Activated T-helper 1 cell treated with anti-CD3 and anti-CD28 coated beads, Interleukin-2, amount 50 U/mL, for 16 hours (primary cell): ENCODE measurements at regions not wholly inside any gene's neighbourhood (a gene's known extent, or its start where the extent isn't known, plus 50 kb on each side); places are given as distances from the start of the nearest gene placed in this dataset.
"Not testable (repeated sequence)": the region's sequence is repeated elsewhere in the genome, so short reads cannot be mapped to it uniquely, and the experiment has no call there.

Experiments
- DNase-seq, 2 donors: peaks; one replicate each; pipeline ENCODE4 v3.0.0-alpha.2; 2020; ENCODE audit warnings: low read depth in 1 of 2, low spot score in 1 of 2

DNA sequence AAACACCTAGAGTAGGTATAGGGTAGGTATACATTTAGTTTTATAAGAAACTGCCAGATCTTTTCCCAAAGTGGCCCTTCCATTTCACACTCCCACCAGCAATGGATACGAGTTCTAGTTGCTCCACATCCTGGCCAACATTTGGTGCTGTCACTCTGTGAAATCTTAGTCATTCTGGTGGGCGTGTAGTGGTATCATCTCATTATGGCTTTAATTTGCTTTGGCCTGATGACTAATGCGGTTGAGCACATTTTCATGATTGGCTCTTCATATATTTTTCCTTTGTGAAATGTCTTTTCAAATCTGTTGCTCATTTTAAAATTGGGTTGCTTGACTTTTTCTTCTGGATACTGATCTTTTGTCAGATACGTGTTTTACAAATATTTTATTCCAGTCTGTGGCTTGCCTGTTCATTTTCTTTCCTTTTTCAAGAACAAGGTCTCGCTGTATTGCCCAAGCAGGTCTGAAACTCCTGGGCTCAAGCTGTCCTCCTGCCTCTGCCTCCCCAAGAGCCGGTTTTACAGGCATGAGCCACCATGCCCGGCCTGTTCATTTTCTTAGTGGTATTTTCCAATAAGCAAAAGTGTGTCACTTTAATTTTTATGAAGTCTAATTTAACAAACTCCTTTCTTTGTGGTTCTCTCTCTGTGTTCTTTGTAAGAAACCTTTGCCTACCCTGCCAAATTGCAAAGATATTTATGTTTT lies 192.4 kb downstream of the SEC14L1 start:
- DNase-seq: no peak

DNA sequence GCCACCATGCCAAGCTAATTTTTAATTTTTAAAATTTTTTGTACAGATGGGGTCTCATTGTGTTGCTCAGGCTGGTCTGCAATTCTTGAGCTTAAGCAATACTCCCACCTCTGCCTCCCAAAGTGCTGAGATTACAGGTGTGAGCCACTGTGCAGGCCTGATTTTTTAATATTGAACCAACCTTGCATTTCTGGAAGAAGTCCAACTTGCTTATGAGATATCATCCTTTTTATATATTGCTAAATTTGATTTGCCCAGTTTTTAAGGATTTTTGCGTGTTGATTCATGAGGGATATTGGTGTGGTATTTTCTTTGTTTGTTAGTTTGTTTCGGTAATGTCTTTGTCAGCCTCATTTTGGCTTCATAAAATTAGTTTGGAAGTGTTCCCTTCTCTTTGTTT lies 196.4 kb downstream of the SEC14L1 start:
- no peak for DNase-seq

DNA sequence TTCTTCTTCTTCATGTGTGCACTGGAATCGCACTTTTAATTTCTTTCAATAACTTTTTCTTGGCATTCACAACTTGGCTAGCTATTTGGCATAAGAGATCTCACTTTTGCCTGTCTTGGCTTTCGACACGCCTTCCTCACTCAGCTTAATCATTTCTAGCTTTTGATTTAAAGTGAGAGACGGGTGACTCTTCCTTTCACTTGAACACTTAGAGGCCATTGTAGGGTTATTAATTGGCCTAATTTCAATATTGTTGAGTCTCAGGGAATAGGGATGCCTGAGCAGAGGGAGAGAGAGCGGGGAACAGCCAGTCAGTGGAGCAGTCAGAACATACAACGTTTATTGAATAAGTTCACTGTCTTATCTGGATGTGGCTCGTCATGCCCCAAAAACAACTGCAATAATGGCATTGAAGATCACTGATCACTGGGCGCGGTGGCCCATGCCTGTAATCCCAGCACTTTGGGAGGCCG lies 200.3 kb downstream of the SEC14L1 start:
- no peak for DNase-seq

DNA sequence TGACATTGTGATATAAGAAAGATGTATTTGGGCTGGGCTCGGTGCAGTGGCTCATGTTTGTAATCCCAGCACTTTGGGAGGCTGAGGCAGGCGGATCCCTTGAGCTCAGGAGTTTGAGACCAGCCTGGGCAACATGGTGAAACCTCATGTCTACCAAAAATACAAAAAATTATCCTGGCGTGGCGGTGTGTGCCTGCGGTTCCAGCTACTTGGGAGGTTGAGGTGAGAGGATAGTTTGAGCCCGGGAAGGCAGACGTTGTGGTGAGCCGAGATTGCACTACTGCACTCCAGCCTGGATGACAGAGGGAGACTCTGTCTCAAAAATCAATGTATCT lies 201.9 kb downstream of the SEC14L1 start:
- not testable (repeated sequence) for DNase-seq

DNA sequence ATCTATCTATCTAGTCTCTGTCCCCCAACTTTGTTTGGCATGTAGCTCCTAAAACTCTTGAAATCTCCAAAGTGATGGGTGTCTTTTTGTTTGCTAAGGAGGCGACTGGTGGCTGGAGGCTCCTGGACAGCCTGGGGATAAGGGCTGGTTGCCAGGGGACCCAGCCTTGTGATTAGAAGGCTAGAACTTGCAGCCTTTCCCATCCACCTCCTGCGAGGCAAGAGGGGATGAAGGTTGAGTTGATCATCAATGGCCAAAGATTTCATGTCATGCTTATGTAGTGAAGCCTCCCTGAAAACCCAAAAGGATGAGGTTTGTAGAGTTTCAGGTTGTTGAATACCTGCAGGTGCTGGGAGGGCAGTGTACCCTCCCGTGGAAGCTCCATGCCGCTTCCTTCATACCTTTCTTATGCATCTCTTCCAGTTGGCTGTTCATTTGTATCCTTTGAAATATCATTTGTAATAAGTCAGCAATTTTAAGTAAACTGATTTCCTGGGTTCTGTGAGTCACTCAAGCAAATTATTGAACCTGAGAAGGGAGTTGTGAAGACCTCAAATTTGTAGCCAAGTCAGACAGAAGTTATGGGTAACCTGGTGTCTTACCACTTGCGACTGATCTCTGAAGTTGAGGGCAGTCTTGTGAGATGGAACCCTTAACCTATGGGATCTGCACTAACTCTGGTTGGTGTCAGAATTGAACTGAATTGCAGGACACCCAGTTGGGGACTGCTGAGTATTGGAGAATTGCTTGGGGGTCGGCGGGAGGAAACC lies 202.4 kb downstream of the SEC14L1 start:
- no peak for DNase-seq

DNA sequence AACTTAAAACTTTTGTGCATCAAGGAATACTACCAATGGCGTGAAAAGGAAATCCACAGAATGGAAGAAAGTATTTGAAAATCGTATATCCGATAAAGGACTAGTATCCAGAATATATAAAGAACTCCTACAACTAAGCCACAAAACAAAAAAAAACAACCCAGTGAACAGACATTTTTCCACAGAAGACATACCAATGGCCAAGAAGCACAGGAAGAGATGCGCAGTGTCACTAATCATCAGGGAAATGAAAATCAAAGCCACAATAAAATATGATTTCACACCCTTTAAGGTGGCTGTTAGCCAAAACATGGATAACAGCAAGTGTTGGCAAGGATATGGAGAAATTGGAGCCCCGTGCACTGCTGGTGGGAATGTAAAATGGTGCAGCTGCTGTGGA lies 203.3 kb downstream of the SEC14L1 start:
- DNase-seq: no peak

DNA sequence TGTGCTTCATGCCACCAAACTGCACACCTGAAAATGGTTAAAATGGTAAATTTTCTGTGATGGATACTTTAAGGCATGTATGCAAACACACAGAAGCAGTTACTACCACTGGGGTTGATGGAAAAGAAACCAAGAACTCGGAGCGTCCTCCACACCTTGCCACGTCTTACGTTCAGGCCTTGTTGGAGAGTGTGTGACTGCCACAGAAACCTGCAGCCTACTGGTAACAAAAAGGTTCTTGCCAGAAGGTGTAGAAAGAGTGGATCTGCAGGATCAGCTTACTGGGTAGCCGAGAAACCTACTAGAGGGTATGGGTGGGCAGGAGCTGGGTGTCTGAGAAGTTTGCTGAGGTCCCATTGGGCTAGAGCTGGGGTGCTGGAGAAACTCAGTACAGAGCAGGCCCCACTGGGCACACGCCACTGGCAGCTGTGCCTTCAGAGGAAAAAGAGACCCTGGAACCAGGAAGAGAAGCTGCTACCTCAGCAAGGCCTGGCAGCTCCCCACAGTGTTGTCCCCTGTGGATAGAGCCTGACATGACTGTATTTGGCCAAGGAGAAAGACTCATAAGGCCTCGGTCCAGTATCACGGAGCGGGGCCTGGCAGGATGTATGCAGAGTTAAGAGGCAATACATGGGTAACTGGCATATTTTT lies 204.6 kb downstream of the SEC14L1 start:
- no peak for DNase-seq

DNA sequence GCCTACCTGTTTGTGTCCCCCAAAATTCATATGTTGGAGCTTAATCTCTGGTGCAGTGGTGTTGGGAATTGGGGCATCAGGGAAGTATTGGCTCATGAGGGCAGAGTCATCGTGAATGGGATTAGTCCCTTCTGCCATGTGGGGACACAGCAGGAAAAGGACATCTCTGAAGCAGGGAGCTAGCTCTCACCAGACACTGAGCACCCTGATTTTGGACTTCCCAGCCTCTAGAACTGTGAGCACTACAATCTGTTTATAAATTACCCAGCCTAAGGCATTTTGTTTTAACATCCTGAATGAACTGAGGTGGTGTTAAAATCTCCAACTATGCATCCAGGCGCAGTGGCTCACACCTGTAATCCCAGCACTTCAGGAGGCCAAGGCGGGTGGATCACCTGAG lies 206.0 kb downstream of the SEC14L1 start:
- no peak for DNase-seq

DNA sequence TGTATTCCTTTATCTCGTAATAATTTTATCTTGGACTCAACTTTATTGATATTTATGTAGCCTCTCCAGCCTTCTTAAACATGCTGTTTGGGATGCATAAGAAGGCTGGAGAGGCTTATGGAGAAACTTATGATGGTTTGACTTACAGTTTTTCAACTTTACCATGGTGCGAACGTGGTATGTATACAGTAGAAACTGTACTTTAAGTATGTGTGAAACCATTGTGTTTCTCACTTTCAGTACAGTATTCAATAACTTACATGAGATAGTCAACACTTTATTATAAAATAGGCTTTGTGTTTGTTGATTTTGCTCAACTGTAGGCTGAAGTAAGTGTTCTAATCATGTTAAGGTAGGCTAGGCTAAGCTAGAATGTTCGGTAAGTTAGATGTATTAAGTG lies 206.8 kb downstream of the SEC14L1 start:
- DNase-seq: no peak

DNA sequence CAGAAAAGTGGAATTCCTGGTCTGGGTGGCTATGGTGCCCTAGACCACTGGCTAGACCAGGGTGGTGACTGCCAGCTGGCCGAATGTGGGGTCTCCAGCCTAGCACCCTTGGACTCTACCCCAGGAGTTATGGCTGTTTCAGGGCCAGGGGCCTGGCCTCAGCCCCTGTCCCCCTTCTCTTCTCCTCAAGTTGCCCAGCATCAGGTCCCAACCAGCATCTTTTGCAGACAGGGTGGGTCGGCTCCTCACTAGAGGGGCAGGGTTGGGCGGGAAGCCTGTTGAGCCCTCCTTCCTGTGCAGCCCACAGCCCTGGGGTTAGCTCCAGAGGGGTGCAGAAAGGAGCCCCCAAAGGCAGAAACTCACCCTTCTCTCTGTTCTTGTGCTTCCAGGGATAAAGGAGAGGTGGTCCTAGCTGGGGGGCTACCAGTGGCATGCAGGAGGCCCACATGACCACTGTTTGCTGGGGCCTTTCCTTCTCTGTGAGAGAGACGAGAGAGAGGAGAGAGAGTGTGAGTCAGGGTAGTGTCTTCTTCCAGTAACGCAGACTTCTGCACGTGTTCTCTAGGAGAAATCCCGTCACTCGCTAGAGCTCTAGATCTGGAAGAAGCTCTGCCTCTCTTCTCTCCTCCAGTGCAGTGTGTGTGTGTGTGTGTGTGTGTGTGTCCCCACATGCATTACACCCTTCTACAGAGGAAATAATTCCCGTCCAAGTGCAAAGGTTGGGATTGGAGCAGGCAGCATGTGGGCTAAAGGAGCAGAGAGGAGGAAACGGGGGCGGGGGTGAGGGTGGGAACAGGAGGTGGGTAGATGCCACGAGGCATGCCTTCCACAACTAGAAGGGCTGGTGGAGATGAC lies 209.4 kb downstream of the SEC14L1 start:
- no peak for DNase-seq

DNA sequence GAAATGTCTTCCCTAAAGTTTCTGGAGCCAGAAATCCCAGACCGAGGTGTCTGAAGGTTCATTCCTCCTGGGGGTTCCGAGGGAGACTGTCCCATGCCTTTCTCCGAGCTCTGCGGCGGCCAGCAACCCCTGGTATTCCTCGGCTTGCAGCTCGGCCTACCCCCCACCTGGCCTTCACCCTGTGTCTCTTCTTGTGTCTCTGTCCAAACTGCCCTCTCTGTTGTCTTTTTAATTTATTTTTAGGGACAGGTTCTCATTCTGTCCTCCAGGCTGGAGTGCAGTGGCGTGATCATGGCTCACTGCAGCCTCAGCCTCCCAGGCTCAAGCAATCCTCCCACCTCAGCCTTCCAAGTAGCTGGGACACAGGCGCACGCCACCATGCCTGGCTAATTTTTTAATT lies 211.7 kb downstream of the SEC14L1 start:
- DNase-seq: no peak

DNA sequence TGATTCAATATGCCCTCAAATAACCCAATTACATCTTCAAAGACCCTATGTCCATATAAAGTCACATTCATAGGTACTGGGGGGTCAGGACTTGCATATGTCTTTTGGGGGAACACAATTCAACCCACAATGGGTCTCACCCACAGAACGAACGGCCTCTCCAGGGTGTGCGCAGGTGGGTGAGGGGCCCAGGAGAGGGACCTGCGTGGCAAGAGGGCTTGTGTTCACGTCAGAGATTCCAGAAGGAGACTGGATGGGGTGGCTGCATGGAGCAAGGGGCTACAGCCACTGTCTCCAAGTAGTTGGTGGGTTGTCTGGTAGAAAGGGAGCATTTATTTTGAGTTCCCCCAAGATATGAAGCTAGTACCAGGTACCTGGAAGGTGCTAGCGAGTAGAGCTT lies 212.2 kb downstream of the SEC14L1 start:
- DNase-seq: no peak

DNA sequence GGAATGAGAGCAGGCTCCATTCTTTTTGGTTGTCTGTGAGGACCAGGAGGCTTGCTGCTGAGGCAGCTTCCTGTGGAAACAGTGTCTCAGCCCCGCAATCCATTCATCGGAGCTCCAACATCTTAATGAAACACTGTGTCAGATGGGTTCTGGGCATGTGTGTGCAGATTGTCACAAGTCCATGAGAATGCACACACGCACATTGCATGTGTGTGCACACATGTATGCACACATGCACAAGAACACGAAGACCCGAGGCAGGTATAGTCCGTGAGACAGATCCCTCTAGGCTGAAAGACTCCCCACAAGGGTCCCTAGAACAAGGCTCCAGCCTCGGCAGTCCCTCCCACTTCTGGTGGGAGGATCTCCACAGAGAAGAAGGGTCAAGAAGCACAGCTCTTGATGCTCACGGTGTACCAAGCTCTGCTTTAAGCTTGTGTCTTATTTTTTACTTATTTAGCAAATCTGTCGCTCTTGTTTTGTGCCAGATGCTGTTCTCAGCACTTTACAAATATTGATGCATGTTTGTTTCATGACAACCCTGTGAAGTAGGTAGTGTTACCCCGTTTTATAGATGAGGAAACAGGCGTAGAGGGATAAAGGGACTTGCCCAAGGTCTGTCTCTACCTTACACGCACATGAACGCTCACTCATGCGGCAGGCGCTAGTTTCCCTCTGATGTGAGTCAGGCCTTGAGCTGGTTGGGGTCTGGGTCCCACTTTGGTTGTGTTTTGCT lies 213.1 kb downstream of the SEC14L1 start:
- DNase-seq: no peak

DNA sequence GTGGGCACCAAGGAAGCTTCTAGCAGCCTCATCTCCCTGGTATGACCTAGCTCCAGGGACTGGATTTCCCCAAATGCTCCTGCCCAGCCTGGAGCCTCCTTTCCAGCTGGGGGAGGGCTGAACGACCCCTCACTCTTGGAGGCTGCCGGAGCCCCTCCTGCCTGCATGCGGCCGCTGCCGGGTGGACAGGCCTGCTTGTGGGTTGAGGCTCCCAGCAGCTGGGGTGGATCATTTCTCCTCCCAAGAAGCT lies 213.6 kb downstream of the SEC14L1 start:
- no peak for DNase-seq

DNA sequence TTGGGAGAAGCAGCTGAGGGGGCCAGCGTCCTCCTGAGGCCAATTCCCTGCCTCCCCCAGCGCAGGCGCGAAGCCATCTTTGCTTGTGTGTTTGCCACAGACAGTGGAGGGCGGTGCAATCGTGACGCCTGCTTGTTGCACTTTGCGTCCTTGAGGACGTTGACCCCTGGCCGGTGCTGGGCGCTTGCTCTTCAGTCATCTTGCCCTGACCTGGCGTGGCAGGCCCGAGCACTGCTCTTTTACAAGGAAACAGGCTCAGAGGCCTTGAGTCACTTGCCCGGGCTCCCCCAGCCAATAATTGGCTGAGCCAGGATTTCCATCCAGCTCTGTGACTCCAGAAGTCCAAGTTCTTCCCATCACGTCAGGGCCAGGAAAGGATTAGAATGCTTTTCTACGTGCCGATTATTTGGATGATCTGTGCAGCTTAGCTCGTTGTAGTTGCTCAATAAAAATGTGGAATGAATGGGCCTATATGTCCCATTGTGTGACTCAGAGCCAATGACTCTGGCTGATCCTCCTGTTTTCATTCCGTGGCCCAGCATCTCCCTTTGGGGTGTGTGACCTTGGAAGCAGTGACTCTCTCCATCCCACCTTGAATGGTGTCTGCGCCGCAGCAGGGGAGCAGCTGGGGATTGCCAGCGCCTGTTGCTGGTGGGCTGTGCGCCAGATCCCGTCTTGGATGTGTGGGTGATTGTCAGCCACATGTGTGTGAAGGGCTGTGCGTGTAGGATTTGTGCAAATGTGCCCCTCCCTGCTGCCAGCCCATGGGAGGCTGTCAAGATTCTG lies 214.1 kb downstream of the SEC14L1 start:
- no peak for DNase-seq

DNA sequence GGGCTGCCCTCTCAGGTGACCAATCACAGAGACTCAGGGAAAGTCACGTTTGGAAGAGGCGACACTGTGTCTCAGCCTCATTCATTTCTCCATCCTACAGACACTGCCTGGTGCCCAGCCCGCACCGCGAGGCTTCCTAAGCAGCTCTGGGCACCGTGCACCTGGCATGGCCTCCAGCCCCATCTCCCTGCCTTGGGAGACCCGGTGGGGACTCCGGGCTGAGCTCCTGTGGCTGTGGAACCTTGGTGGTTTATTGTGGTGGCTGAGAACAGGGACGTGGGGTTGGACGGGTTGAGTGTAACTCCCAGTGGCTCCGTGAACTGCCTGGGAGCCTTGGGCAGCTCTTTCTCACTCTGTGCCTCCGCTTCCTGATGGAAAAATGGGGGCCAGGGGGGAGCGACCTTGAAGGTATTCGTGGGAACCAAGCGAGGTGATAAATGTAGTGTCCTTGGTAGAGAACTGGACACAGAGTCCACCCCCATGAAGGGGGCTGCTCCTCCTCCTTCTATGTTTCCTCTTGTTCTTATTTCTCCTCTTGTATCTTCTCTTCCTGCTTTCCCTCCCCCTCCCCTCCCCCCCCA lies 215.4 kb downstream of the SEC14L1 start:
- DNase-seq: no peak

DNA sequence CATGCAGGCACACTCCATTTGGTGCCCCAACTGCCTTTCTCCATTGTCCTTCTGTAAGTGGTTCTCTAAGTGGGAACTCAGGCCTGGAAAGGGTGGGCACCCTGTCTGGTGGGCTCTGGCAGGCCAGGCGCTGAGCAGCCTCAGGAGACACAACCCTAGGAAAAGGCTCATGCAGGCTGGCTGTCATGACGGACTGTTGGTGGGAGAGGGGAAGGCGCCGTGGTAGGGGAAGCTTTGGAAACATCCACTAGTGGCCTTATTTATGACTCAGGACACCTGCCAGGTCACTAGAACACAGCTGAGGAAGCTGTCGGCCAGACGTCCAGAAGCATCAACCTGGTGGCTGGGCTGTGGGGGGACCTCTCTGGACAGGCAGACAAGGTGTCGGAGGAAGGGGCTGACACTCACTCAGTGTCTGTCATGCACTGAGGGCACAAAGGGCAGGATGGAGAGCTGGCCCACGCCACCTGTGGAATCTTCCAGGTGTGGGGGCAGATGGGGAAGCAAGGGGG lies 216.0 kb downstream of the SEC14L1 start:
- DNase-seq: no peak

DNA sequence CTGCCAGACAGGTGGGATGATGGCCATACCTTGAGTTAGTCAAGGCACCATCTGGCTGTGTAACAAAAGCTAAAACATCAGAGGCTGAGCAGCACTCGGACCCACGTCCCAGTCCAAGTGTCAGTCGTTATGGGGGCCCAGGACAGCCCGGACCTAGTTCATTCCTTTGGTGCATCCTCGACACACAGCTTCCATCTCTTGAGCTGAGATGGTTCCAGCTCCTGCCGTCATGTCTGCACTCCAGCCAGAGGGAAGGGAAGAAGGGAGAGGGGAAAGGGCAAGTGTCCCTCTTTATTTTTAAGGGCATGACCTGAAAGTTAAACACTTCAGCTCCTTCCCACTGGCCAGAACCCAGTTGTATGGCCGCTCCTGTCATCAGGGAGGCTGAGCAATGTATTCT lies 218.0 kb downstream of the SEC14L1 start:
- DNase-seq: no peak

DNA sequence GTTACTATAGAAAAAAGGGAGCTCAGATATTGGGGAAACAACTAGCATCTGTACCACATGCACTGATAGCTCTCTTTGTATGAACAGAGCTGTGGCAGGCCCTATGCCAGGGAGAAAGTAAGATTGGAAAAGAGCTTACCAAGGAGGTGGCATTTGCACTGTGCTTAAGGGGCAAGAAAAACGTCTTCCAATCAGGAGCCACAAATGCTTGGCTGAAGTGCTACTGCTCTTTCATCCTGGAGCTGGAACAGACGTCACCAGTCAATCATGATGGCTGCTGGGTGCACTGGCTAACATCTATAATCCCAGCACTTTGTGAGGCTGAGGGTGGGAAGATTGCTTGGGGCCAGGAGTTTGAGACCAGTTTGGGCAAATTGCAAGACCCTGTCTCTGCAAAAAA lies 218.5 kb downstream of the SEC14L1 start:
- DNase-seq: no peak
